ENCODE measurements at regions not wholly inside any gene's neighbourhood (a gene's known extent, or its start where the extent isn't known, plus 50 kb on each side); places are given as distances from the start of the nearest gene placed in this dataset.
"Not testable (repeated sequence)": the region's sequence is repeated elsewhere in the genome, so short reads cannot be mapped to it uniquely, and the experiment has no call there.

DNA sequence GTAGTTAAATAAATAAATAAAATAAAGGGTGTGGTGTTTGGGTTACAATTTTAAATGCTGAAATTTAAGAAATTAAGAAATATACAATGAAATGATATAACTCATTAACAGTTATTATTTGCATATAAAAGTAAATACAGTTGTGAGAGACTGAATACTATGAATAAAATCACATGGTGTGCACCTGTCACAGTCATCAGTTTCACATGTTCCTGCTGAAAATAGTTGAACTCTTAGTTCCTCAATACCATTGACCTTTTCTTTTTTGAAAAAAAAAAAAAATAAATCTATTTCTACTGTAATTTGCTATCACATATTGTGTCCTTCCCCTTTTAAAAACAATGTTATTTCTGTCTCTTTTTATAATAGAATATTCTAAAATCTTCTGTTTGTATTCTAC is 130.9 kb upstream of the CHD1 start:
- ChIA-PET POLR2A (interaction anchor here (1.0 kb wide), 1 partner anchor 146 kb away, joined by 3 read pairs; no protein-coding TSS in a partner anchor), CTCF (interaction anchor here (0.6 to 4.7 kb wide), 9 partner anchors 14 to 886 kb away, joined by 3 to 30 read pairs (median 3); no protein-coding TSS in a partner anchor)
- no peaks in the 10 kb centered on the region for H3K27me3 Mint-ChIP-seq (ENCODE audit: insufficient read depth, unreplicated experiment)
- BruUV-seq (replicated peaks): no TSS peak
- no peak for DNase-seq (ENCODE audit: unreplicated experiment)
- no peaks in the 10 kb centered on the region for H3K9me3 Mint-ChIP-seq (ENCODE audit: unreplicated experiment)
- TF ChIP-seq, protein P1, sequence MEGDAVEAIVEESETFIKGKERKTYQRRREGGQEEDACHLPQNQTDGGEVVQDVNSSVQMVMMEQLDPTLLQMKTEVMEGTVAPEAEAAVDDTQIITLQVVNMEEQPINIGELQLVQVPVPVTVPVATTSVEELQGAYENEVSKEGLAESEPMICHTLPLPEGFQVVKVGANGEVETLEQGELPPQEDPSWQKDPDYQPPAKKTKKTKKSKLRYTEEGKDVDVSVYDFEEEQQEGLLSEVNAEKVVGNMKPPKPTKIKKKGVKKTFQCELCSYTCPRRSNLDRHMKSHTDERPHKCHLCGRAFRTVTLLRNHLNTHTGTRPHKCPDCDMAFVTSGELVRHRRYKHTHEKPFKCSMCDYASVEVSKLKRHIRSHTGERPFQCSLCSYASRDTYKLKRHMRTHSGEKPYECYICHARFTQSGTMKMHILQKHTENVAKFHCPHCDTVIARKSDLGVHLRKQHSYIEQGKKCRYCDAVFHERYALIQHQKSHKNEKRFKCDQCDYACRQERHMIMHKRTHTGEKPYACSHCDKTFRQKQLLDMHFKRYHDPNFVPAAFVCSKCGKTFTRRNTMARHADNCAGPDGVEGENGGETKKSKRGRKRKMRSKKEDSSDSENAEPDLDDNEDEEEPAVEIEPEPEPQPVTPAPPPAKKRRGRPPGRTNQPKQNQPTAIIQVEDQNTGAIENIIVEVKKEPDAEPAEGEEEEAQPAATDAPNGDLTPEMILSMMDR (IDR thresholded peaks at IDR 0.05; ENCODE audit: unreplicated experiment): no peak
- no peak overlapping the region for H3K4me3 Mint-ChIP-seq (ENCODE audit: unreplicated experiment)
- H3K27ac Mint-ChIP-seq (ENCODE audit: low read depth, unreplicated experiment): no peak overlapping the region
- intact Hi-C loops (cut with micrococcal nuclease): loop anchor here (1.0 to 10.0 kb wide), 4 partner anchors 27 to 265 kb away; partner anchors contain the start of gene CHD1
- H3K36me3 Mint-ChIP-seq (ENCODE audit: insufficient read depth, unreplicated experiment): peaks cover 5% of the 10 kb centered on the region
- peaks cover 20% of the 10 kb centered on the region for H3K4me1 Mint-ChIP-seq (ENCODE audit: insufficient read depth, unreplicated experiment)

DNA sequence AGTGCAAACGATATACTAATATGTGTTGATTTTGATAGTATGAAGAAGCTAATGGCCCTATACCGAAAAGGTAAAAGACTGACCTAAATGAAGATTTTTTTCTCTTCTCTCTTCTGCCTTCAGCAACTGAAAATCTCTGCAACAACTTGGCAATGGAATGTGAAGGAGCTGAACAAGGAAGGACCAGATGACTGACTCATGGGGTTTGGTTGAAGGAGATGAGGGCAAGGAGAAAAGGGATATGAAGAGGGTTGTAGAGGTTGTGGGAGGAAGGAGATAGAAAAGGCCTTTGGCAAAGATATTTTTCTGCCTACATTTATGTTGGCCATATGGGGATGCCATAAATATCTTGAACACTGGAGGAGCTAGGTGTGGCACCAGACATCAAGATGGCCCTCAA is 129.7 kb upstream of the CHD1 start:
- TF ChIP-seq, protein P1 (IDR thresholded peaks at IDR 0.05; ENCODE audit: unreplicated experiment): no peak
- Mint-ChIP-seq H3K27ac (ENCODE audit: low read depth, unreplicated experiment) (peak overlapping the region; percentile 36), H3K9me3 (ENCODE audit: unreplicated experiment) (no peaks in the 10 kb centered on the region), H3K4me1 (ENCODE audit: insufficient read depth, unreplicated experiment) (peaks cover 20% of the 10 kb centered on the region), H3K27me3 (ENCODE audit: insufficient read depth, unreplicated experiment) (no peaks in the 10 kb centered on the region), H3K36me3 (ENCODE audit: insufficient read depth, unreplicated experiment) (peaks cover 5% of the 10 kb centered on the region), H3K4me3 (ENCODE audit: unreplicated experiment) (no peak overlapping the region)
- DNase-seq (ENCODE audit: unreplicated experiment): no peak
- no TSS peak for BruUV-seq (replicated peaks)
- ChIA-PET CTCF (interaction anchor here (0.9 to 4.7 kb wide), 7 partner anchors 13 to 154 kb away, joined by 3 to 30 read pairs (median 9); no protein-coding TSS in a partner anchor), POLR2A (interaction anchor here (0.5 to 0.8 kb wide), 2 partner anchors 129 to 288 kb away, joined by 3 read pairs; no protein-coding TSS in a partner anchor)
- intact Hi-C loops (cut with micrococcal nuclease): no loop called here

DNA sequence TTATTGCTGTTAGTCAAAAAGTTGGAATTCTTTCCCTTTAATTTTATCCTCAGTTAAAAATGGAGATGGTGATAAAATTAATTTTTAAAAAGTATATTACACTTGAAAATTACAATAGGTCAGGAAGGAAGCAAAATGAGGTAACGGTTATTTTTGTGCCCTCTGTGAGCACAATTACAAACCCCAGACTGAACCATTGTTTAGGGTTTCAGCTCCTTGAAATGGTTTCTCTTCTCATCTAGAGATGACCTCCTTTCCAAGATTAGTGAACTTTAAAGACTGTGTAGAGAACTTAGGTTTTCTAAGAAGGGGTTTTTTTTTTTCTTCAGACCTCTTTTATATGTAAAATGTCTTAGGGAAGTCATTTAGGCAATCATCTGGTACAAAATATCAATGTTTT is 126.2 kb upstream of the CHD1 start:
- Mint-ChIP-seq H3K9me3 (ENCODE audit: unreplicated experiment) (no peaks in the 10 kb centered on the region), H3K27me3 (ENCODE audit: insufficient read depth, unreplicated experiment) (no peaks in the 10 kb centered on the region), H3K27ac (ENCODE audit: low read depth, unreplicated experiment) (no peak overlapping the region), H3K36me3 (ENCODE audit: insufficient read depth, unreplicated experiment) (no peaks in the 10 kb centered on the region), H3K4me3 (ENCODE audit: unreplicated experiment) (no peak overlapping the region), H3K4me1 (ENCODE audit: insufficient read depth, unreplicated experiment) (no peaks in the 10 kb centered on the region)
- ChIA-PET CTCF (interaction anchor here (0.7 kb wide), 1 partner anchor 147 kb away, joined by 3 read pairs; no protein-coding TSS in a partner anchor), POLR2A (interaction anchor here (0.7 kb wide), 1 partner anchor 1501 kb away, joined by 3 read pairs; no protein-coding TSS in a partner anchor)
- intact Hi-C loops (cut with micrococcal nuclease): no loop called here
- TF ChIP-seq, protein P1 (IDR thresholded peaks at IDR 0.05; ENCODE audit: unreplicated experiment): no peak
- no TSS peak for BruUV-seq (replicated peaks)
- no peak for DNase-seq (ENCODE audit: unreplicated experiment)

DNA sequence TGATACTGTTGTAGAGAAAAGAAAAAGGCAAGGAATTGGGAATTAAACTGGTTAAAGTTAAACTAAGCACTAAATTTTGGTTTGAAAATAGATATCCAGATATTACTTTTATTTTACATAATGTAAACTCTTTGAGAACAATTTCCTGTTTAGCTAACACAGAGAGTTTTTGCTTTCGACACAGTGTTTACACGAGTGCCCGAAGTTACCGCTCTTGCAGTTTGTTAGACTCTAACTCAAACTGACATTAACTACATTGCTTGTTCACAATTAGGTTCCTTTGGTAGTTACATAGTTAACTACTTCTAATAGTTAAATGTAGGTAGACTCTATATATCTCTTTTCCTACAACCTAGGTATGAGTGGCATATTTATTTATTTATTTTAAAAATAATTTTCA is 117.1 kb upstream of the CHD1 start:
- H3K4me3 Mint-ChIP-seq (ENCODE audit: unreplicated experiment): no peak overlapping the region
- intact Hi-C loops (cut with micrococcal nuclease): no loop called here
- H3K27ac Mint-ChIP-seq (ENCODE audit: low read depth, unreplicated experiment): no peak overlapping the region
- H3K36me3 Mint-ChIP-seq (ENCODE audit: insufficient read depth, unreplicated experiment): no peaks in the 10 kb centered on the region
- CTCF ChIA-PET: interaction anchor here (0.5 to 2.5 kb wide), 5 partner anchors 13 to 142 kb away, joined by 3 to 12 read pairs (median 6); no protein-coding TSS in a partner anchor
- H3K4me1 Mint-ChIP-seq (ENCODE audit: insufficient read depth, unreplicated experiment): no peaks in the 10 kb centered on the region
- TF ChIP-seq, protein P1 (IDR thresholded peaks at IDR 0.05; ENCODE audit: unreplicated experiment): no peak
- no TSS peak for BruUV-seq (replicated peaks)
- POLR2A ChIA-PET: interaction anchor here (0.7 to 1.3 kb wide), 2 partner anchors 13 to 116 kb away, joined by 3 read pairs; no protein-coding TSS in a partner anchor
- H3K9me3 Mint-ChIP-seq (ENCODE audit: unreplicated experiment): peaks cover 11% of the 10 kb centered on the region
- H3K27me3 Mint-ChIP-seq (ENCODE audit: insufficient read depth, unreplicated experiment): no peaks in the 10 kb centered on the region
- DNase-seq (ENCODE audit: unreplicated experiment): no peak

DNA sequence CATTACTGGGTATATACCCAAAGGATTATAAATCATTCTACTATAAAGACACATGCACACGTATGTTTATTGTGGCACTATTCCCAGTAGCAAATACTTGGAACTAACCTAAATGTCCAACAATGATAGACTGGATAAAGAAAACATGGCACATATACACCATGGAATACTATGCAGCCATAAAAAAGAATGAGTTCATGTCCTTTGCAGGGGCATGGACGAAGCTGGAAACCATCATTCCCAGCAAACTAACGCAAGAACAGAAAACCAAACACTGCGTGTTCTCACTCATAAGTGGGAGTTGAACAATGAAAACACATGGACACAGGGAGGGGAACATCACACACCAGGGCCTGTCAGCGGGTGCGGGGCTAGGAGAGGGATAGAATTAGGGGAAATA is 114.5 kb upstream of the CHD1 start:
- ChIA-PET CTCF (interaction anchor here (1.0 kb wide), 1 partner anchor 11 kb away, joined by 6 read pairs; no protein-coding TSS in a partner anchor), POLR2A (interaction anchor here (0.5 kb wide), 1 partner anchor 1340 kb away, joined by 3 read pairs; no protein-coding TSS in a partner anchor)
- H3K4me1 Mint-ChIP-seq (ENCODE audit: insufficient read depth, unreplicated experiment); DNase-seq (ENCODE audit: unreplicated experiment); H3K27ac Mint-ChIP-seq (ENCODE audit: low read depth, unreplicated experiment); BruUV-seq (replicated peaks); intact Hi-C loops (cut with micrococcal nuclease); H3K36me3 Mint-ChIP-seq (ENCODE audit: insufficient read depth, unreplicated experiment); H3K27me3 Mint-ChIP-seq (ENCODE audit: insufficient read depth, unreplicated experiment); H3K4me3 Mint-ChIP-seq (ENCODE audit: unreplicated experiment): not testable (repeated sequence)
- H3K9me3 Mint-ChIP-seq (ENCODE audit: unreplicated experiment): peaks cover 19% of the 10 kb centered on the region
